T-helper 17 cell (primary cell): ENCODE measurements at regions not wholly inside any gene's neighbourhood (a gene's known extent, or its start where the extent isn't known, plus 50 kb on each side); places are given as distances from the start of the nearest gene placed in this dataset.

Experiments used
- ATAC-seq: fragments of 150-1000 bp; cut with Tn5 transposase; 2 replicates; pipeline ENCODE4 v1.10.0; 2021; ENCODE audit warnings: mild to moderate bottlenecking, moderate library complexity
- DNase-seq, 3 donors: peaks; one replicate each; pipeline versions ENCODE4 v3.0.0 to v3.0.0-alpha.2; 2020 to 2021
- H3K9me3 ChIP-seq: one replicate; pipeline ENCODE4 v1.7.0; 2013; ENCODE audit warnings: low read length, mild to moderate bottlenecking; ENCODE audit not compliant: control insufficient read depth, poor library complexity, severe bottlenecking
- H3K27ac Mint-ChIP-seq: one replicate; pipeline ENCODE4 v1.8.0; 2022; ENCODE audit warnings: mild to moderate bottlenecking, moderate library complexity, mixed read lengths
- H3K27me3 Mint-ChIP-seq: one replicate; pipeline ENCODE4 v1.8.0; 2022; ENCODE audit warnings: mixed read lengths
- H3K36me3 Mint-ChIP-seq: one replicate; pipeline ENCODE4 v1.8.0; 2022; ENCODE audit warnings: low read depth, mixed read lengths
- H3K4me1 Mint-ChIP-seq: one replicate; pipeline ENCODE4 v1.8.0; 2022; ENCODE audit warnings: mild to moderate bottlenecking, mixed read lengths
- H3K4me3 Mint-ChIP-seq: one replicate; pipeline ENCODE4 v1.8.0; 2022; ENCODE audit warnings: mild to moderate bottlenecking, moderate library complexity, mixed read lengths

DNA sequence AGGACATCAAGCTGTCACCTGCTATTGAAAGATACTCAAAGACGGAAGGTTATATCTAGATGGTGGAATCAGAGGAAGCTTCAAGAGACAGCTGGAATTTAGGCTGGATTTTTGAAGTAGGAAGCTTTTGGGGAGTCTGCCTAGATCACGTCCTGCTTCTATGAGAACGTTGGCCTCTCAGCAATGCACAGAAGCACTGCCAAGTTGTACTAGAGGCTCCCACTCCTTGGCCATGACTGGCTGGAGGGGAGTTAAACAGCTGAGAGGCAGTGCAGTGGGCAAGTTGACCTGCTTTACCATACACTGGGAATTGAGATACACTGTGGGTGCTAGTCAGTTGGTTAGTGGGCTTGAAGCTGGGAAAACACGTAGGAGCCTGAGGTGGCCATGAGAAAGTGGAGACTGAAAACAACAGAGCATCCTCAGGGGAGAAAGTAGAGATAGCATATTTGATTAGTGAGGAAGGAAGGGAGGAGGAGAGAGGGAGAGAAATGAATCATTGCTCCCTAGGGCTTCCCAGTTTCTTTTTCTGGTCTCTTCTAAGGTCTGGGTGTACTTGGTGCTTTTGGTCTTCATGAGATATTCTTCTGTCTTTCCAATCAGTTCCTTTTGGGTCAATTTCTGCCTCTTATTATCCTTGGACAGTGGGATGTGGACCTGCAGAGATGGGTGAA, 110.8 kb downstream of the EMP1 start:
- H3K27ac Mint-ChIP-seq: no peak overlapping the region
- ATAC-seq (no peak), DNase-seq (no peak)
- no peaks in the 10 kb centered on the region for H3K36me3 Mint-ChIP-seq
- no peaks in the 10 kb centered on the region for H3K9me3 ChIP-seq
- no peak overlapping the region for H3K4me3 Mint-ChIP-seq
- no peaks in the 10 kb centered on the region for H3K4me1 Mint-ChIP-seq
- peaks cover 36% of the 10 kb centered on the region for H3K27me3 Mint-ChIP-seq

DNA sequence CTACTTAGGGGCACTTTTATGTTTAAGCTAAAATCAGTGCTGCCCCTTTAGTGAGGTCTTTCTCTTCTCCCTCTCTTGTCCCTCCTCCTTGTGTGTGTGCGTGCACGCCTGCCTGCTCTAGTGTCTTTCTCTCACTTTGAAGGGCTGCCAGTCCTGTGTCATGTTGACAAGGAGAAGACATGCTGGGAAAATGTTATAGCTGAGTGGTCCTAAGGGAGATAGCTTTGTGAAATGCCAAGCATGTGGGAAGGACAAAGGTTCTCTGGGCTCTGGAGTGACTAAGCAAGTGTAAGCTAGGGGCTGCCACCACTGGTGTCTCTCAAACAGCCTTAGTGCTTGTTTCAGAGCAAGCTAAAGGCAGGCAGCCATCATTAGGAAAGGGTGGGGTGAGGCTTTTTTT, 108.4 kb downstream of the EMP1 start:
- ATAC-seq (no peak), DNase-seq (no peak)
- Mint-ChIP-seq H3K4me1 (no peaks in the 10 kb centered on the region), H3K4me3 (no peak overlapping the region), H3K27ac (no peak overlapping the region), H3K27me3 (peaks cover 25% of the 10 kb centered on the region), H3K36me3 (no peaks in the 10 kb centered on the region)
- H3K9me3 ChIP-seq: no peaks in the 10 kb centered on the region

DNA sequence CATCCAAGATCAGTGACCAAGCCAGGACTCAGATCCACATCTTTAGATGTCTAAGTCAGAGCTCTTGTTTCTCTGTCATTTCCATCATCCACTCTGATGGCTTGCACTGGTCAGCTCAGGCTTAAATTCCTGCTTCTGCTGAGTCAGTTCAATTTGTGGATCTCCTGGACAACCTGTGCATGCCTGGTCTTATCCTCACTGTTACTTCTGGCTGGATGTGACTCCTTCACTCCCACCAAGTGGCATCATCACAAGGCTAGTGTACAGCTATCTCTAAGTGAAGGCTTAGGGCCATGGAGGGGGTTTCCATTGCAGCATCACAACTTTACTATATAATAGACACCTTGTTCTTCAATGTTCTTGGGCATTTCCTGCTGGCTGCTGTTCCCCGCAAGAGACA, 102.9 kb downstream of the EMP1 start:
- no peak for ATAC-seq
- DNase-seq: no peak
- Mint-ChIP-seq H3K36me3 (no peaks in the 10 kb centered on the region), H3K4me3 (no peak overlapping the region), H3K27me3 (peaks cover 18% of the 10 kb centered on the region), H3K27ac (no peak overlapping the region), H3K4me1 (no peaks in the 10 kb centered on the region)
- H3K9me3 ChIP-seq: no peaks in the 10 kb centered on the region

DNA sequence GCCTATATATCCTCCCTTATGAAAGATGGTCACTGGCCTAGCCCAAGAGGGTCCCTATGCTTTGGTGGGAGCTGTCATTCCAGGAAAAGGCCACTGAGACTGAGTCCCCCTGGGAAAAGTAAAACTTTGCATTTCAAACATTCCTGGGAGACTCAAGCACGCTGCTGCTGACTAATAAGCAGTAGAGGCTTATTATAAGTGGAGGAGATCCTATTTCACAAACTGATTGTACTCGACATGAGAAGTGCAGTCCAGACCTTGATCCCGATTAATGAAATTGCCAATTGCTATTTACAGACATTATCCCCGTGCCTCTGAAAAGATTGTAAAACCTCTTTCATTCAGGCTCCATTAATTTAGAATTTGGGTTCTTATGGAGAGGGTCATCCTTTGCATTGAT, 96.6 kb downstream of the EMP1 start:
- no peak for DNase-seq
- no peaks in the 10 kb centered on the region for H3K36me3 Mint-ChIP-seq

DNA sequence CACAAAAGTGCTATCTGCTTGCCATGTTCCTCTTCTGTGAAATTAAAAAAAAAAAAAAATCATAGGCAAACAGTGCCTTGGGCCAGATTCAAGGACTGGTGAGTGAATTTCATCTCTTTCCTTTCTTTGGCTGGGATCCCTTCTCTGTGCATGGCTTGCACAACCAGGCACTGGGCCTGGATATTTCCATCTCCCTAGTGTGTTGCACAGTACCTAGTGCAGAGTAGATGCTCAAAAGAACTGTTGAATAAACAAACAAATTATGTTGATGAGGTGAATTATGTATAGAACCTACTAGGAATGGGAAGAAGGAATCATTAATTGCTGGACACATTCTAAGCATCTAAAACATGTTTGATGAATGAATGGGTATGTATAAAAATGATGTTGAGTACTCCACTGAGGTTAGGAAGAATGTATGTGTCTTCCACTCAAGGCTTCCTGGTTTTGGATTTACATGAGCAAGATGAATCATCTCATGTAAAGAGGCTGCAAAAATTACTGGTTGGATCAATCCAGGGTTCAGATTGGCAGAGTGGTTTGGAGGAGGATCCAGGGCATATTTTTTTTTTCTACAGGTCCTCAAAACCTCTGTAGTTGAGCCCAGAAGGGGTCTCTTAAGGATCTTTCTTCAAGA, 93.2 kb downstream of the EMP1 start:
- H3K4me3 Mint-ChIP-seq: no peak overlapping the region
- ATAC-seq (no peak), DNase-seq (no peak)
- H3K27ac Mint-ChIP-seq: no peak overlapping the region
- H3K9me3 ChIP-seq: no peaks in the 10 kb centered on the region
- H3K27me3 Mint-ChIP-seq: peaks cover 28% of the 10 kb centered on the region
- peaks cover 6% of the 10 kb centered on the region for H3K4me1 Mint-ChIP-seq
- H3K36me3 Mint-ChIP-seq: no peaks in the 10 kb centered on the region

More for the DNA sequence above, 96.6 kb downstream of the EMP1 start:
- Mint-ChIP-seq H3K27ac (no peak overlapping the region), H3K4me1 (no peaks in the 10 kb centered on the region), H3K27me3 (peaks cover 23% of the 10 kb centered on the region), H3K4me3 (no peak overlapping the region)
- H3K9me3 ChIP-seq: no peaks in the 10 kb centered on the region
- no peak for ATAC-seq

DNA sequence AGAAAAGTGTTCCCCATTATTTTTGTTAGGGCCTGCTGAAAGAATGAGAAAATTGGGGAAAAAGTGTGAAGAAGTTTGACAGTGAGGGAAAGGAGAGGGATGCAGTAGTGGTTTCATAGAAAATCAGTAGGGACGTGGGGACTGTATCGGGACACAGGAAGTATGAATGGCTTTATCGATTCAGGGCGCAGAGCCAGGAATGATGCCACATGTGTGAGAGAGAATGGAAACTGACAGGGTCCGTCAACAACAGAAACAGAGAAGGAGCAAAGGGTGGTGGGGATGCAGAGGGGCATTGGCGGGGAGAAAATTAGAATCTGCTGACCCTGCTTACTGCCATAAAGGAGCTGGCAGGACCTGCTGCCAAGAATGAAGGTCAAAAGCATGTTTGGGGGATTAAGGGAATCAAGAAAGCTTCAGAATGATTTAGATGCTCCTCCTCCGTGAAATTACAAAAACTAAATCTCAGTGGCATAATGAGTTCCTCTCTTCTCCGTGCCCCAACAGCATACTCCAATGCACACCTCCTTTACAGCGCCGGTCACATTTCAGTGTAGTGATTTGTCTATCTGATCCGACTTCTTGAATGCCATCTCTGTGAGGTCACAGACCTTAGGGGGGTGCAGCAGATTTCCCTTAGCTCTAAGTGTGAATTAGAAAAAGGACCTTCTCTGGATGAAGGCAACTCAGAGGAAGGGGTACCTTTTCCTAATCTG, 92.6 kb downstream of the EMP1 start:
- DNase-seq (no peak), ATAC-seq (no peak)
- H3K27me3 Mint-ChIP-seq: peaks cover 35% of the 10 kb centered on the region
- H3K4me1 Mint-ChIP-seq: peaks cover 6% of the 10 kb centered on the region
- no peak overlapping the region for H3K4me3 Mint-ChIP-seq
- no peaks in the 10 kb centered on the region for H3K9me3 ChIP-seq
- no peaks in the 10 kb centered on the region for H3K36me3 Mint-ChIP-seq
- H3K27ac Mint-ChIP-seq: no peak overlapping the region

DNA sequence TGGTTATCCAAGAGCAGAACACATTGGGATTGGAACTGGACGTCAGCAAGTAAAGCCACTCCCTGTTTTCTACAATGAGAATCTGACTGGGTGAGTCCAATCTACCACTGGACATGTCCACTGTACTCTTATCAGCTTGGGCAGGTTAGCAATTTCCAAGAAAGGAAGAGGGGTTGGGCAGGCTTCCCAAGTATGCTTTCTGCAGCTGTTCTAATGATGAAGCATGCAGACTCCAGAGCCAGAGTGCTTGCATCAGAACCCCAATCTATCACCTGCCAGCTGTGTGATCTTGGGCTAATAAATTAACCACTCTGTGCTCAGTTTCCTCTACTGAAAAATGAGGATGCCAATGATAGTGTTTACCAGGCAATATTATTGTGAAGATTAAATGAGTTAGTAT, 92.0 kb downstream of the EMP1 start:
- Mint-ChIP-seq H3K36me3 (no peaks in the 10 kb centered on the region), H3K27me3 (peaks cover 38% of the 10 kb centered on the region), H3K27ac (no peak overlapping the region), H3K4me1 (peaks cover 6% of the 10 kb centered on the region), H3K4me3 (no peak overlapping the region)
- ATAC-seq (no peak), DNase-seq (no peak)
- no peaks in the 10 kb centered on the region for H3K9me3 ChIP-seq

DNA sequence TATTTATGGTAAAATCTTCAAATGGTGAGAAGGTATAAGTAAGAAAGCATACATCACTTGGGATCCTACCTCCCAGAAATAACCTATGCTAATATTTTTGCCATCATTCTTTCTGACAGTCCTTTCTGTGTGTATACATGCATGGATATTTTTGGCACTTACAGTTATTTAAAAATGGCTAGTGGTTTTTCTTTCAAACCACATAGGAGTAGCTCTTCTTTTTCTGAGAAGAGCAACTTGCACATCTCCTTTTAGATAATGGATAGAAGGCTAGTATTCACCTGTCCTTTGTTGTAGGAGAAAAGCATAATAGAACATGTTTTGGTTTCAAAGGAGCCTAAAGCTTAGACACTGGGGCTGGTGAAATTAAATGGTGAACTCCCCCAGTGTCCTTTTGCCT, 87.3 kb downstream of the EMP1 start:
- Mint-ChIP-seq H3K36me3 (no peaks in the 10 kb centered on the region), H3K27ac (no peak overlapping the region), H3K4me1 (peaks cover 6% of the 10 kb centered on the region), H3K4me3 (no peak overlapping the region), H3K27me3 (peaks cover 31% of the 10 kb centered on the region)
- H3K9me3 ChIP-seq: no peaks in the 10 kb centered on the region
- ATAC-seq (no peak), DNase-seq (no peak)

DNA sequence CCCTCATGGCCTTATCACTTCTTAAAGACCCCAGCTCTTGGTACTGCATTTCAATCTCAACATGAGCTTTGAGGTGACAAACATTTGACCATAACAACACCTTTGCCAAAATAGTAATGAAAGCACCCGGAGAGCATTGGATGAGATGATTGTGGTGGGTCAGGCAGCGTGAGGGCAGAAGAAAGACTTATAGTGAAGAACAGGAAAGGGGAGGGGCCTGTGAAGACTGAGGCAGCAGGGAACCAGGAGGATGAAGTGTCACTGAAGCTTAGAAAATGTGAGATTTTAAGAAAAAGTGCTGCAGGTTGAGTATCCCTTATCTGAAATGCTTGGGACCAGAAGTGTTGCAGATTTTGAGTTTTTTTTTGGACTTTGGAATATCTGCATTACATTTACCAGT, 86.3 kb downstream of the EMP1 start:
- ATAC-seq (no peak), DNase-seq (no peak)
- H3K4me3 Mint-ChIP-seq: no peak overlapping the region

DNA sequence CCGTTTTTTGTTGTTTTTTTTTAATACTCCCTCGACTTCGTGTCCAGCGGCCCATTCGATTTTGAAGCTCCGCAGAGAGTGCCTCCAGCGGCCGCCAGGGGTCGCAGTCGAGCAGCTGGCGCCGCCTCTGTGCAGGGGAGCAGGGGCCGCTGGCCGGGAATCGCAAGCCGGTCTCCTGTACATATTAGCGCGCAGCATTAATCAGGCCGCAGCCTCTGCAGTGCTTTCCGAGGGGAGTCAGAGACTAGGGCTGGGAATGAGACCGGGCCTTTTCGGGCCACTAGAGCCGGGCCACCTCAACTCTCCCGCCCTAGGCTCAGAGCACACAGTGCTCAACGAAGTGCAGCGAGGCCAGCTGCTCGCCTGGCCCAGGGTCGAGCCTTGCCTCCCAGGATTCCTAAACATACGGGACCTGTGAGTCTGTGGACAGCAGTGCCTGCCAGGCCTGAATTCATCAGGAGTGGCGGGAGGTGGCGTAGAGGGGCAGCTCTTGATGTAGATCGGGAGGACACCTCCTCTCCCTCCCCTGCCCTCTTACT, 81.8 kb downstream of the EMP1 start:
- no peak overlapping the region for H3K4me3 Mint-ChIP-seq
- H3K27me3 Mint-ChIP-seq: peaks cover 43% of the 10 kb centered on the region
- H3K36me3 Mint-ChIP-seq: peaks cover 9% of the 10 kb centered on the region
- DNase-seq (peak; percentile 39 to 58 (median 56)), ATAC-seq (peak; percentile 86)
- H3K9me3 ChIP-seq: no peaks in the 10 kb centered on the region
- no peak overlapping the region for H3K27ac Mint-ChIP-seq
- H3K4me1 Mint-ChIP-seq: peaks cover 7% of the 10 kb centered on the region

More for the DNA sequence above, 86.3 kb downstream of the EMP1 start:
- no peaks in the 10 kb centered on the region for H3K9me3 ChIP-seq
- Mint-ChIP-seq H3K4me1 (peaks cover 9% of the 10 kb centered on the region), H3K27me3 (peaks cover 31% of the 10 kb centered on the region), H3K36me3 (no peaks in the 10 kb centered on the region), H3K27ac (no peak overlapping the region)

DNA sequence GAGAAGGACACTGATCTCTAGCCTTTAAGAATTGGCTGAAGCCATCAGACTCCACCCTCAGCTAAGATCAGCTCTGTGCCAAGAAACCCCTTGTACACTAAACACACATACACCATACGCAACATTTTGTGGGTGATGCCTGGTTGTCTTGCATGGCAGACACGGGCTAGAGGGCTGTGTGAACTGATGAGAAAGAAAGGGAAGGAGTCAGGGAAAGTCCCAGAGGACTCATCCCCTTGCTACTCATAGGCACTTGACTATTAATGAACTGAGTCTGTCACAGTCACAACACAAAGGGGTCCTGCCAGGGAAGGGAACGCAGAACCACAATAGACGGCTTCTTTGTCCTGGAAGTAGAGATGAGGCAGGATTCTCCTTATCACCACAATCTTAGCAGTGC, 80.8 kb downstream of the EMP1 start:
- Mint-ChIP-seq H3K27ac (no peak overlapping the region), H3K27me3 (peaks cover 46% of the 10 kb centered on the region), H3K36me3 (peaks cover 9% of the 10 kb centered on the region), H3K4me1 (peaks cover 7% of the 10 kb centered on the region), H3K4me3 (no peak overlapping the region)
- DNase-seq (no peak), ATAC-seq (no peak)
- H3K9me3 ChIP-seq: no peaks in the 10 kb centered on the region

DNA sequence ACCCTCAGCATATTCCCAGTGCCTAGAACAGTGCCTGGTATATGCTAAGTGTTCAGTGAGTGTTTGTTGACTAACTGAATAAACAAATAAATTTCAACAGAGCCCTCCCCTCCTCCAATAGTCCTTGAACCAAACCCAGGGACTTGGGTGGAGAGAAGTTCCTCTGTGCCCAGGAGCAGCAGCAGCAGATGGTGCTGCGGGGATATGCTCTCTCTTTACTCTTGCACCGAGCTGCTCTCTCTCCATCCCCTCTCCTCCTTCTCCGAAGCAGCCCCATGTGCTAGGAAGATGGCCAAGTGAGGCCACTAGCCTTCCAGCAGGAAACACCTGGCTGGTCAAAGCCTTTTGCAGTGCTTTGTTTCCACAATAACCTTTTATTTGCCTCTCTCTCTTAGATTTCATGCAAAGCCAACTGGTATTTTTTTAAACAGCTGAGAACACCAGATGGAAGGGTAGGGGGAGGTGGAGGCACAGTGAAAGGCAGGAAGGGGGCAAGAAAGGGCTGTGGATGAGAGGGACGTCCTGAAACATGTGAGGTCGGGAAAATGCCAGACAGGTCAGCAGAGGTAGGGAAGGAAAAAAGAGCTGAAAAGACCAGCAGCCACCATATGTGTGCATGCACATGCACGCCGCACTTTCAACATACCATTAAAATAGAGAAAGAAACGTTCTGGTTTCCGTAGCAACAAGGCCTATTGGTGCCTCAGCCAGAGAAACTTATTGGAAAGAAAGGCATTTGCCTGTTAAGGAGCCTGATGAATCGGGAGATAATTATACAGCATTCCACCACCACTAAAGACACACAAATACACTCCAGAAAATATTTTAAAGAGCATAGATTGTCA, 78.9 kb downstream of the EMP1 start:
- H3K27ac Mint-ChIP-seq: no peak overlapping the region
- no peak overlapping the region for H3K4me3 Mint-ChIP-seq
- no peak for DNase-seq
- ATAC-seq: no peak
- H3K9me3 ChIP-seq: no peaks in the 10 kb centered on the region
- H3K4me1 Mint-ChIP-seq: peaks cover 7% of the 10 kb centered on the region
- H3K27me3 Mint-ChIP-seq: peaks cover 60% of the 10 kb centered on the region
- H3K36me3 Mint-ChIP-seq: peaks cover 13% of the 10 kb centered on the region

DNA sequence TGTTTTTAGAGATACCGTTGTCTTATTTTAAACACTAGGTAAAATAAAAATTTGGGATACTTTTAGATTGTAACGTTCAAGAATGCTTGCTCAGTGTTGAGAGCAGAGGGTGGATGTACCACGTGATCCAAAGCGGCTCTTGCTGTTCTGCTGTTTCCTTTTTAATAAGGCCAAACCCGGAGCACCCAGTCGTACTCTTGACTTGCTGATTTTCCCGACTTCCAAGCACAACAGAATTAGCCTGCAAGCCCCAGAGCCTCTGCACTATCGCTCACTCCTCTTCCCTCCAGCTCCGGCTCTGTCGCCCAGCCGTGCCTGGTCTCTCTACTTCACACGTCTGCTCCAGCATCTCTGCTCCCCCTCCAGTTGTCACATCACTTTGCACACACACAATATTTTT, 77.3 kb downstream of the EMP1 start:
- peaks cover 69% of the 10 kb centered on the region for H3K27me3 Mint-ChIP-seq
- H3K4me1 Mint-ChIP-seq: peaks cover 7% of the 10 kb centered on the region
- no peak overlapping the region for H3K27ac Mint-ChIP-seq
- H3K36me3 Mint-ChIP-seq: peaks cover 13% of the 10 kb centered on the region
- ATAC-seq (no peak), DNase-seq (no peak)
- no peaks in the 10 kb centered on the region for H3K9me3 ChIP-seq
- H3K4me3 Mint-ChIP-seq: no peak overlapping the region
